Retinal pigment epithelial cell (primary cell): ENCODE measurements at regions not wholly inside any gene's neighbourhood (a gene's known extent, or its start where the extent isn't known, plus 50 kb on each side); places are given as distances from the start of the nearest gene placed in this dataset.

Experiments
- DNase-seq: peaks from one replicate; pipeline ENCODE4 v3.0.0-alpha.2; 2010; ENCODE audit warnings: low read depth
- H3K4me3 ChIP-seq: 2 replicates; pipeline ENCODE4 v1.5.1; 2011; ENCODE audit warnings: mild to moderate bottlenecking, low read length, control low read depth, moderate library complexity
- TF ChIP-seq, protein P1 (sequence below): conservative IDR thresholded peaks from 2 replicates; pipeline ENCODE4 v1.5.1; 2011; ENCODE audit warnings: low read depth, low read length, control low read depth, inconsistent platforms

- TF ChIP-seq, protein P1, sequence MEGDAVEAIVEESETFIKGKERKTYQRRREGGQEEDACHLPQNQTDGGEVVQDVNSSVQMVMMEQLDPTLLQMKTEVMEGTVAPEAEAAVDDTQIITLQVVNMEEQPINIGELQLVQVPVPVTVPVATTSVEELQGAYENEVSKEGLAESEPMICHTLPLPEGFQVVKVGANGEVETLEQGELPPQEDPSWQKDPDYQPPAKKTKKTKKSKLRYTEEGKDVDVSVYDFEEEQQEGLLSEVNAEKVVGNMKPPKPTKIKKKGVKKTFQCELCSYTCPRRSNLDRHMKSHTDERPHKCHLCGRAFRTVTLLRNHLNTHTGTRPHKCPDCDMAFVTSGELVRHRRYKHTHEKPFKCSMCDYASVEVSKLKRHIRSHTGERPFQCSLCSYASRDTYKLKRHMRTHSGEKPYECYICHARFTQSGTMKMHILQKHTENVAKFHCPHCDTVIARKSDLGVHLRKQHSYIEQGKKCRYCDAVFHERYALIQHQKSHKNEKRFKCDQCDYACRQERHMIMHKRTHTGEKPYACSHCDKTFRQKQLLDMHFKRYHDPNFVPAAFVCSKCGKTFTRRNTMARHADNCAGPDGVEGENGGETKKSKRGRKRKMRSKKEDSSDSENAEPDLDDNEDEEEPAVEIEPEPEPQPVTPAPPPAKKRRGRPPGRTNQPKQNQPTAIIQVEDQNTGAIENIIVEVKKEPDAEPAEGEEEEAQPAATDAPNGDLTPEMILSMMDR: no peak
Observed at GRCh38 chr13:73740666-73741065, 393.5 kb downstream of the KLF12 start.

DNA sequence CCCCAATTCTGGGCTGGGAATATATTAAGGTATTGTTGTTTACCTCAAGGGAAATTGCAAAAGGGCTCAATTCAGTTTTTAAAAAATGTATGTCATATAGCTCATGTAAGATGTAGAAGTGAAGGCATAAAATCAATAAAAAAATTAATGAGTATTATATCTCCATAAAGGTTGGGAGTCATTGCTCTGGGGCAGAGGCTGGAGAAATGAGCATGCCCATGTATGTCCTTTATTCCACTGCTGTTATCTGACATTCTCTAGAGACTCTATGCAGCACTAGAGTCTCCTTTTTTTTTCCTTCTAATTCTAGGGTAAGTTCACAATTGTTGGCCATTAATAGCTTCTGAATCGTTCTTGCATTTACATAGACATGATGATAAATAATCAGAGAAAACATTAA, 394.8 kb downstream of the KLF12 start:
- no peak for DNase-seq
- TF ChIP-seq, protein P1: no peak
- no peak overlapping the region for H3K4me3 ChIP-seq

More at GRCh38 chr13:73740666-73741065, 393.5 kb downstream of the KLF12 start:
- H3K4me3 ChIP-seq: no peak overlapping the region
- DNase-seq: no peak

DNA sequence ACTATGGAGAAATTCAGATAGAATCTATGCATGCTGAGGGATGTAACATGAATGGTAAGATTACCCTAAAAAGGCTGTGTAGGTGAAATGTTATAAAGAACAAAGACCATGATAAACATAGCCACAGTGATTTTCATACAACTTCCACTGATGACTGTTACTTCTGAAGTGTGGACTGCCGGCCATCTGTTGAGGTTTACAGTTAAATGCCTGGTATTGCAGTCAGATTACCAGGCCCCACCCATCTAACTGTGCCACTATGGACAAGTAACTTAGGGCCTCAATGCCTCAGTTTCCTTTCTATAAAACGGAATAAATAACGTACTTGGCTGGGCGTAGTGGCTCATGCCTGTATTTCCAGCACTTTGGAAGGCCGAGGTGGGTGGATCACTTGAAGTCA, 395.6 kb downstream of the KLF12 start:
- TF ChIP-seq, protein P1: no peak
- DNase-seq: no peak

DNA sequence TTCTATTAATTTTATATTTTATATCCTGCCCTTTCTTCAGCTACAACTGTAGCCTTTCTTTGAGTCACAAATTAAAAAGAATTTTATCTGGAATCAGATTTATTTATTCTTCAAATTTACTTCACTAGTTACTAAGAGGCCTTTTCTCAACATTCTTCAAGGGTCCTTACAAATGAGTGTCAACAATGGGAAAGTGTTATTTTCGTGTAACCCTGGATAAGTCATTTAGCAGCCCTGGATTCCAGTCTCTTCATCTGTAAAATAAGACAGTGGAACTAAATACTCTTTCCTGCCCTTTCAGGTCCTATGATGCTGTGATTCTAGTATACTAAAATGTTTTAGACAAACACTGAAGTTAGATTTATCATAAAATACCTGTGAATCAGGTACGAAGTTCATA, 397.0 kb downstream of the KLF12 start:
- H3K4me3 ChIP-seq: no peak overlapping the region
- TF ChIP-seq, protein P1: no peak
- DNase-seq: no peak

More for the DNA sequence above, 395.6 kb downstream of the KLF12 start:
- no peak overlapping the region for H3K4me3 ChIP-seq

DNA sequence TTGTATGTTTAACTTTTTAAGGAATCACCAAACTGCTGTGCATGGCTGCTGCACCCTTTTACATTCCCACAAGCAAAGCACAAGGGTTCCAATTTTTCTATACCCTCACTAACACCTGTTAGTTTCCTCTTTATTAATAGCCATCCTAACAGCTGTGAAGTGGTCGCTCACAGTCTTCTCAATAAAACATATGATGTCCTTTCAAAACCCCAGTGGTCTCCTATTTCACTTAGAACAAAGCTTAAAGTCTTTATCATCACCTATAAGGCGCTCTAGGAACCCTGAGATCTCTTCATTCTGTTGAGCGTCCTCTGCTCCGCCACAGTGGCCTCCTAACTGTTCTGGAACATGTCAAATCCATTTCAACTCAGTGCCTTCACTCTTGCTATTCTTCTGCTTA, 400.5 kb downstream of the KLF12 start:
- no peak for DNase-seq
- TF ChIP-seq, protein P1: no peak
- H3K4me3 ChIP-seq: no peak overlapping the region

GRCh38 chr13:73732350-73732749, 401.9 kb downstream of the KLF12 start:
- TF ChIP-seq, protein P1: no peak
- no peak overlapping the region for H3K4me3 ChIP-seq
- no peak for DNase-seq

DNA sequence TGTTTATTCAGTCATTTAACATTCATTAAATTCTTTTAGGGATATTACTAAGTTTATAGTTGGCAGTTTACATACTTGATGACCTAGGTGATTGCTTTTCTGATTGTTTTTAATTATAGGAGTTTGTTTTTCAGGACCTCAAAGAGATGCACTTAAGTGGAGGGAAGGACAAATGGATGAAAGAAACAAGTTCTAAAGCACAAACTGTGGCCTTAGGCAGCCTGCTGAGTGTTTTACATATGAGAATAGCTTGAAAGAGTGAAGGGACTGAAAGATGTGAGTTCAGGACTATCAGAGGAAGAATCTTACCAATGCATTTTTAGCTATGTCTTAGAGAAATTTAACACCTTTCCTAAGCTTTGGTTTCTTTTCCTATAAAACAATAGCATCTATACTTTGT, 402.6 kb downstream of the KLF12 start:
- DNase-seq: no peak
- TF ChIP-seq, protein P1: no peak
- H3K4me3 ChIP-seq: no peak overlapping the region
